ENCODE measurements at regions not wholly inside any gene's neighbourhood (a gene's known extent, or its start where the extent isn't known, plus 50 kb on each side); places are given as distances from the start of the nearest gene placed in this dataset.

GRCh38 chr2:9702604-9703084, 71.8 kb upstream of the YWHAQ start:
- no peak overlapping the region for H3K4me3 ChIP-seq (ENCODE audit: low read depth, low read length)
- TF ChIP-seq CTCF (IDR thresholded peaks at IDR 0.05; ENCODE audit: low read depth, low read length) = no peak

- H3K4me3 ChIP-seq (ENCODE audit: low read depth, low read length) = no peak overlapping the region
- no peak for TF ChIP-seq CTCF (IDR thresholded peaks at IDR 0.05; ENCODE audit: low read depth, low read length)
Measured at GRCh38 chr2:9703085-9703678, 72.4 kb upstream of the YWHAQ start.

GRCh38 chr2:9703701-9704221, 73.0 kb upstream of the YWHAQ start:
- TF ChIP-seq CTCF (IDR thresholded peaks at IDR 0.05; ENCODE audit: low read depth, low read length) = peak; percentile 6; the same call in 1 of the 2 replicates
- H3K4me3 ChIP-seq (ENCODE audit: low read depth, low read length) = no peak overlapping the region

- H3K4me3 ChIP-seq (ENCODE audit: low read depth, low read length) = no peak overlapping the region
- TF ChIP-seq CTCF (IDR thresholded peaks at IDR 0.05; ENCODE audit: low read depth, low read length) = no peak
Measured at GRCh38 chr2:9704600-9704999, 73.8 kb upstream of the YWHAQ start.

GRCh38 chr2:9705196-9705595, 74.4 kb upstream of the YWHAQ start:
- TF ChIP-seq CTCF (IDR thresholded peaks at IDR 0.05; ENCODE audit: low read depth, low read length) = no peak
- H3K4me3 ChIP-seq (ENCODE audit: low read depth, low read length) = no peak overlapping the region

- TF ChIP-seq CTCF (IDR thresholded peaks at IDR 0.05; ENCODE audit: low read depth, low read length) = no peak
- H3K4me3 ChIP-seq (ENCODE audit: low read depth, low read length) = no peak overlapping the region
Measured at GRCh38 chr2:9707008-9707407, 76.2 kb upstream of the YWHAQ start.

GRCh38 chr2:9707611-9708160, 76.9 kb upstream of the YWHAQ start:
- TF ChIP-seq CTCF (IDR thresholded peaks at IDR 0.05; ENCODE audit: low read depth, low read length) = no peak
- no peak overlapping the region for H3K4me3 ChIP-seq (ENCODE audit: low read depth, low read length)

Data from WI38 (cell line).